ENCODE measurements at regions not wholly inside any gene's neighbourhood (a gene's known extent, or its start where the extent isn't known, plus 50 kb on each side); places are given as distances from the start of the nearest gene placed in this dataset.

DNA sequence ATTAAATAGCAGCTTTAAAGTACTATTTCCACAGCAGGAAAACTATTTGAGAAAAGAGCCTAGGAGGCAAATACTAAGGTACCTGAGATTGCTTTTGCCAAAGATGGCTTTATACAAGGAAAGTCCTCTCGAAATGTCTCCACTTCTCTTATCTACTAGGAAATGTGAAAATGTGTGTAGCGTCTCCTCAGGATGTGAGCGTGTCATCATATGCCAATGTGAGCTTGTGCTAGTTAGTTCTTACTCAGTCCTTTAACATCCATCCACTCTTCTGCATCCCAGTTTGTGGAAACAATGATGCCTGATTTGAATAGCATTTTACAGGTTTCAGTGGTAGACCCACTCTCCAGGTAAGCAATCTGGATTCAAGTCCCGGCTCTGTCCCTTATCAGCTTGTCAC is 421.0 kb downstream of the DYNC2H1 start:
- peak; percentile 45 for DNase-seq

DNA sequence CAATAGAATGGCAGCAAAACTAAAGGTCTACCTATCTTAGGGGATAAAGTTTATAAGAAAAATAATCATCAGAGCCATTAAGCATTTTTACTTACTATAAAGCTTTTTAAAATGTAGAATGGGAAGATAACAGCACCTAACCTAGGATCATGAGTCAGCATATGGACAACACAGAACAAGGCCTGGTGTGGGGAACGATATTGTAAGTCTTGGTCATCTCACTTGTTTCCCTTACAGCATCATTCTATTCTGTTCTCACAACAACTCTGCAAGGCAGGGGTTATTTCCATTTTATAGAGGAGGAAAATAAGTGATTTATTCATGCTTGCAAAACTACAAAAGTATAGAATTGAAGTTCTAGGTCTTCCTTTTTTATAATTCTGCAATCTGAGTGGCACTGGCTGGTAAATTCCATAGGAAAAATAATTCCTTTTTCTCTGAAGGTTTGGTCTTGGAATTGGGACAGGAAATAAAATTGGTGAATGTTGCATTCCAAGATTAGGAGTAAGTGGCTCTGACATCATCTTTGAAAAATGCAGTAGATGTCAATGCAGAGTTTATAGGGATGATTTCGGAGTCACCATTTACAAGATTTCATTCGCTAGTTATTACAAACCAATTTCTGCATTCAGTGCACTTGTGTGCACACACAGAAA is 423.0 kb downstream of the DYNC2H1 start:
- peak; percentile 65 for DNase-seq

- no peak for DNase-seq
These were observed 425.0 kb downstream of the DYNC2H1 start for GRCh38 chr11:103534191-103534590.

GRCh38 chr11:103534959-103535358 is 425.7 kb downstream of the DYNC2H1 start:
- no peak for DNase-seq

DNA sequence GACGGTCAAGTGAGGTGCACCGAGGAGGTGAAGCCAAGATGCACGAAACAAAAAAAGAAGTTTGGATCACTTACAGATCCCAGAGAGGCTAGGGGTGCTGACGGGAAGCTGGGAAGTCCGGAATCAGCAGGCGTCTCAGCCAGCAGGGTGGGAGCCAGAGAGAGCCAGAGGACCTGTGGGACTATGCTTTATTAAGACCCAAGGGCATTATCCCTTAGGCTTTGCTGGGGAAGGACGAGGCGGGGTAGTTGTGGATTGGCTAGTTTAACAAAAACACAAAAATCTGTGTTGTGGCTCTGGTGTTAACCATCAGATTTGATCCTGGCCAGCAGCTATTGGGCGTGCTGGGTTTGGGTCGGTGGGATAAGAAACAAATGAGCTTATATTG is 427.1 kb downstream of the DYNC2H1 start:
- DNase-seq, result no peak

DNA sequence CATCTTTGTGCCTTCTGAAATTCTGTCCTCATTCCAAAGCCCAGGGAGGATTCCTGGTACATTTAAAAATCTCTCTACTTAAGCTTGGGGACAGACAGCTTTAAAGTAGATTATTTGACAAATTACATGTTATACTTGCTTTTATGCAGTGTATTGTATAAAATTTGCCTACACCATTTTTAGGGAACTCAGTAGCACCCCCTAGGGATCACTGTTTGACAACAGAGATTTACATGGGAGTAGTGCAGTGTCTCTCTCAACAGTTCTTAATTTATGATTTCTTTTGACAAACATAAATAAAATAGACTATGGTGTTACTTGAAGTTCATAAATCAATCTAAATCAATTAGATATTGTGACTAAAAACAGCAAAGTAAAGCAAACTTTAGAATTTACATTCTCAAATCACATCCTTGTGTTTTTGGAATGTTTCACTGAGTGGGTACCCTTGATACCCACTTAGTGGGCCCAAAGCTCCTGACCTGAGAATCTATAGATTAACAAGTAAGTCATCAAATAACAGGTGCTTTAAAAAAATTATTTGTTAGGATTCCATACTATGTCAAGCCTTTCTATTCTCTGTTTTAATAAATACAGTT is 428.8 kb downstream of the DYNC2H1 start:
- DNase-seq, result peak; percentile 69

- DNase-seq, result no peak
These were observed 429.9 kb downstream of the DYNC2H1 start for GRCh38 chr11:103539166-103539565.

GRCh38 chr11:103541186-103541795 is 432.1 kb downstream of the DYNC2H1 start:
- DNase-seq, result peak; percentile 19

DNA sequence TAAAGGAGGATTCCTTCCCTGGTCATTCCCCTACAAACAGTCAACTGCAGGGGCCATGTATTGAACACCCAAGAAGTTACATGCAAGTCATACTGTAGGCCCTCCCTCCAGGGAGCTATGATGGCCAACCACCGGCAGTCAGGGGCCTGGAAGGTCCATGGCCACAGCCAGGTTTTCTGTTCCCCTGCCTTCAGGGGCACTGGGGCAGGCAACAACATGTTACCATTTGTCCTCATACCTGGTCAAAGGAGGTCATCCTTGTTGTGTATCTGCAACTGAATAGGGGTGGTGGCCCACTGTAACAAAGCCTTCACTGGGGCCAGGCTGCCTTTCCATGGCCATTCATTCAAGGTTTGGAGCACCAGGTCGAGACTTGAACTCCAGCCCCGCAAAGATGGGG is 433.6 kb downstream of the DYNC2H1 start:
- no peak for DNase-seq

DNA sequence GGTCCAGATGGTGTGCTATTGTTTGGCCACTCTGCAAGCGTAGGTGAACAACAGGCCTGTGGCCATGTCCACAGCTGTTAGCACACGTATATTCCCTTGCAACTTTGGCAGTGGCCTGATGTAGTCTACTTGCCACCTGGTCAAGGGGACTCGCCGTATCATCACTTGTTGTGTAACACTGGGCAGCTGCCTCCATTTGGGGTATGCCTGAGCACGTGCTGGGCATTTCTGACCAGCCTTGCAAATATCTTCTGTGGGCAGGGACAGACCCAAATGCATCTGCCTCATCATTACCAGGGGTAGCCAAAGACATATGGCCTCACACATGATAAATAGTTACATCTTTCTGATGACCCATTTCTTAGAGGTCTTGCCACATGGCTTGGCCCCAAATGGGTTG is 434.2 kb downstream of the DYNC2H1 start:
- DNase-seq, result no peak

DNA sequence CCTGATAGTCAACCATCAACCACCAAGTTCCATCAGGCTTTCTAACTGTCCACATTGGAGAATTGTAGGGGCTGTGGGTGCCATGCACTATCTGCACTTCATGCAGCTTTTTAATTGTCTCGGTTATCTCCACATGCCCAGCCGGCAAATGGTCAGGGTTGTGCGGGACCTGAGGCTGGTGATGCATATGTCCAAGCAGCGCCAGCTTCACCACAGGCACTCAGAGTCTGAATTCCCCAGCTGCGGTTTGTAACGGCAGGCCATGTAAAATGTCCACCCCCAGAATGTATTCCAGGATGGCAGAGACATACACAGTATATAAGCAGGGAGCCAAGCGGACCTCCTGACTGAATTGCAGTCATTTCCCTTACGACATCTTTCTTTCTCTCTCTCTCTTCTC is 435.6 kb downstream of the DYNC2H1 start:
- DNase-seq, result no peak

- no peak for DNase-seq
These were observed 436.3 kb downstream of the DYNC2H1 start for GRCh38 chr11:103545551-103545950.

- no peak for DNase-seq
These were observed 437.0 kb downstream of the DYNC2H1 start for GRCh38 chr11:103546236-103546635.

DNA sequence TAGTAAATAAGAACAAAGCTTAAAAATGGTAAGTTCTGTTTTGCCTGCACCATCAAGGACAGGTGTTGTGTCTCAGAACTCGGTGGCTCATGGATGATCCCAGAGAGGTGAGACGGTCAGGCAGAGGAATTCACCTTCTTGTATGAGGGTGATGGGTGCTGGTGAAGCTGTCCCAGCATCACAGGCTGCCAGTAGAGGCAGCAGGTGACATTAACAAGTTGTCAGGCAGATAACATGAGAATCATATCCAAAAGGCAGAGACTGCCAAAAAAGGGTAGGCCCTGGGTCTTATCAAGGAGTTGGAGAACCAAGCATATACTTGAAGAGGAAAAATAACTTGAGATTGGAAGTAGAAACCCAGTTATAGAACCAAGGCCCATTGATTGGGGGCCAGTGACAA is 437.8 kb downstream of the DYNC2H1 start:
- no peak for DNase-seq

DNA sequence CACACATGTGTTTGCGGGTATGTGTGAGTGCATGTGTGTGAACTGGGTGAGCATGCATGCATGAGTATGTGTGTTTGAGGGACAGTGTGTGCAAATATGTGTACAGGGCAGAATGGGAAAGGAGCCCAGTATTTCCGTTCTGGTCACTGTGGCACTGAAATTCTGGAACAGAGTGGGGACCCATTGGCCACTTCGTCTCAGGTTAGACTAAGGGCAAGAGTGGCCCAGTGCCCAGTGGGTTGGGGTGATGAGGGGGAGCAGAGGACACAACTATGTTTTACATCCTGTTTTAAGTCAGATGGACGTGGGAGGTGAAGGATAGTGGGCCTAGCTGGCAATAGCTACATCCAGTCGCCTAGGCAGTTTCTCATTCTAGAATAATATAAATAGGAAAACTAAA is 438.5 kb downstream of the DYNC2H1 start:
- no peak for DNase-seq

- DNase-seq, result no peak
These were observed 439.6 kb downstream of the DYNC2H1 start for GRCh38 chr11:103548838-103549237.

GRCh38 chr11:103550811-103551210 is 441.6 kb downstream of the DYNC2H1 start:
- DNase-seq, result no peak

- DNase-seq, result peak; percentile 16
These were observed 442.9 kb downstream of the DYNC2H1 start for GRCh38 chr11:103552086-103552485.

- DNase-seq, result no peak
These were observed 446.9 kb downstream of the DYNC2H1 start for GRCh38 chr11:103556171-103556570.

DNA sequence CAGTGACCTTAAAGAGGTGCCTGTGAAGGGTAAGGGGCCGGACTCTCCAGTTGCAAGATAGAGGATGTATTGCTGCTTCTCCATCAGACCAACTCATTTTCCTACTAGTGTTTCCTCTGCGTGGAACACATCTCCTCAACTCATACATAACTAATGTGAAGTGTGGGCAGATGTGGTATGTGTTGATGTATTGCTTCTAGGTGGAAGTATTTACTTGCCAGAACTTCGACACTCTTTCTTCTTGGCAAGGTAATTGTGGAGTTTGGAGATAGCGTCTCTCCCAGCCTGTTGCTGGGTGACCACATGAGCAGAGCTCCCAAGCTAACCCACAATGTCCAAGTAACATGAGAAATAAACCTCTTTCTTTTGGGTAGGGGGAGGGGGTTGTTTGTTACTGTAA is 456.9 kb downstream of the DYNC2H1 start:
- DNase-seq, result no peak

GRCh38 chr11:103581760-103582159 is 454.7 kb upstream of the DDI1 start:
- no peak for DNase-seq

GRCh38 chr11:103582351-103582909 is 454.0 kb upstream of the DDI1 start:
- no peak for DNase-seq

DNA sequence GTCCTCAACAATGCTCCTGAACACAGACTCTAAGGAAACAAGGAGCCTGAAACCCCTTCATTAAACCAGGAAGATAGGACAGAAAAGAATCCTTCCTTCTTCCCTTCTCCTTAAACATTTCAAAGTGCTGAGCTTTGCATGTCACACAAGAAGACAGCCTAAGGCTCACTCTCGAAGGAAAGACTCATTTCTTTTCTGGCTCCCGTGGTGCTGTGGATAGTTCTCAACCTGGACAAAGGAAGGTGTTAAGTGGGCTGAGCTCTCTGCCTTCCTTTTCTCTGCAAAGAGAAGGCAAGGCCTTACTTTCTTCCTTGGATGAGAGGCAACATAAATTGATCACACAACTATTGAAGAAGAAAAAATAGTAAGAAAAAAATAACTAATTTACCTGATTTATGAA is 452.4 kb upstream of the DDI1 start:
- DNase-seq, result no peak

- DNase-seq, result no peak
These were observed 451.7 kb upstream of the DDI1 start for GRCh38 chr11:103584720-103585119.
